UCSD-AML1 (cell line): ENCODE measurements at regions not wholly inside any gene's neighbourhood (a gene's known extent, or its start where the extent isn't known, plus 50 kb on each side); places are given as distances from the start of the nearest gene placed in this dataset.
"Not testable (repeated sequence)": the region's sequence is repeated elsewhere in the genome, so short reads cannot be mapped to it uniquely, and the experiment has no call there.

Experiments used
- DNase-seq: peaks from one replicate; lab custom pipeline; 2025; ENCODE audit not compliant: unreplicated experiment; lab: John Stamatoyannopoulos, UW

- no peak for DNase-seq
Measured at GRCh38 chr12:107826276-107826675, 51.8 kb downstream of the ASCL4 start.

GRCh38 chr12:107829271-107829670 is 54.8 kb downstream of the ASCL4 start:
- DNase-seq, result no peak

GRCh38 chr12:107832441-107832840 is 57.9 kb downstream of the ASCL4 start:
- no peak for DNase-seq

DNA sequence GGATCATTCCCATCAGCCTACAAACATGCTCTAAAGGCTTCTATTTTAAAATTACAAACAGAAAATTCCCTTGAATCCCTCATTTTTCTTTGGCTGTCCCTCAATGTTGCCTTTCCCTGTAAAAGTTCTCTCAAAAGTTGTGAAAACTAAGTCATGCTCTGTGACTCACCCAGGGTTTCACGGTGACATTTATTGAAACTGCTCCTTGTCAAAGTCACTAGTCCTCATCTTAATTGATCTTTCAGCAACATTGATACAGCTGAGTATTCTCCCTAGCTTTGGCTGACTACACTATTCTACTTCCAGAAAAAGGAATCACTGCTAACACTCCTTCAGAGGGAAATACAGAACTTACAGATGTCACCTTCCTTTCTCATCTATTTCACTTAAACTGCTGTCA is 65.7 kb downstream of the ASCL4 start:
- no peak for DNase-seq

DNA sequence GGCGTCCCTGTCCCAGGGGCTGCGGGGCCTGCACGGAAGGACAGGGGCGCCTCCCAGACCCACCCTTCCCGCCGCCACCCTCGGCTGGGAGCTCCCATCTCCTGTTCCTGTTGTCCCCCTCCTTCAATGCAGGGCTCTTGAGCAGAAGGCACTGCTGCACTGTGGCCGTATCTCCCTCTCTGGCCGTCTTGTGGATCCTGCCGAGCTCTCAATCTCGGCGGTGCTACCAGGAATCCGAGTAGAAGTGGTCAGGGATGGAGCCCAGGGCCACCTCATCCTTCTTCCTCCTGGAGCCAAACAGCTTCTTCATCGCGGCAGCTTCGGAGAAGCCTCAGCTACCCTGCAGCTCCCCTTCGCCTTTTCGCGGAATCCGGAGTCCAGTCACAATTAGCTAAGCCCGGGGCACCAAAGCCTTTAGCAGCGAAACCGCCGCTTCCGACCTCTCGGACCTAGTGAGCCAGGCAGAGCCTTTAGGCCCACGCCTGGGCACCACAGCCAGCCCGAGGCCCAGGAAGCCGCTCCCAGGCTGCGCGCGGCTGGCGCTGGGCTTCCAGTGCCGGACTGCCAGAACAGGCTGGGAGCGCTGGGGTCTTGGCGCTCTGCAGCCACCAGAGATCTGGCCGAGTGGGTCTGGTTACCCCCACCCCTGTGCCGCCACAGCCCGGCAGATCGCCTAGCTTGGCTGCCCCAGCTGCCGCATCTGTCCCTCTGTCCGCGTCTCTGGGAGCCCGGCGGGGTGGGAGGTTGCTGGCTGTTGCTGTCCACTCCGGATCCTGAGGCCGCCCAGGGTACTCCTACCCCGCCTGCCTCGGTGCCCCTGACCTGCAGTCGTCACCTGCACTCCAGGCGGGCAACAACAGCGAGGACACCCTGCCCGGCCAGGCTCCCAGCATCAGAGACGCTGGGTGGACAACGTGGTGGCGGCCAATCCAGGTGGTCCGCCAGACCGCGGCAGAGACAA is 69.1 kb downstream of the ASCL4 start:
- DNase-seq, result no peak

DNA sequence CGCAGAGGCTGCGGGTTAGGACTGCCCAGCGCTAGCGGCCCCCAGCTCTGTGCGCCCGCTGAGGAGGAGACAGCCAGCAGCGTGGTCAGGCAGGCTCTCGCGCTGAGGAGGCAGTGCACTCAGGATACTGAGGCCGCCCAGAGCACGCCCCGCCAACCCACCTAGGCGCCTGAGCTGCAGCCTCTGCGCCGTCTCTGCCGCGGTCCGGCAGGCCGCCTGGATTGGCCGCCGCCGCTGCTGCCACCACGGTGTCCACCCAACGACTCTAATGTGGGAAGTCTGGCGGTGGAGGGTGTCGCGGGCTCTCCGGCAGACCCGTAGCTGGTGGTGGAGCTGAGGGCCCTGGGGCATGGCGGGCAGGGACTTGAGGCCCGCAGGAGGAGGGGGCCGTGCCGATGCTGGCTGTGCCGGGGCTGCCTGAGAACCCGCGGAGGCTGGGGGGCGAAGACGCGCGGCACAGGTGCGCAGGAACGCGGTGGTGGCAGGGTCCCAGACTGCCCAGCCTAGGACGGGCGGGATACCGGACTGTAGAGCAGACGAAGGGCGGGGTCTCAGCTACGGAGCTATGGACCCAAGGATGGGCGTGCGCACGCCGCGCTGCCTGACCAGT is 69.9 kb downstream of the ASCL4 start:
- no peak for DNase-seq

GRCh38 chr12:107845226-107845979 is 70.9 kb downstream of the ASCL4 start:
- no peak for DNase-seq

- no peak for DNase-seq
Measured at GRCh38 chr12:107845980-107846659, 71.6 kb downstream of the ASCL4 start.

GRCh38 chr12:107847430-107847829 is 72.9 kb downstream of the ASCL4 start:
- DNase-seq, result no peak

- DNase-seq, result peak; percentile 43
Measured at GRCh38 chr12:107847830-107848229, 73.3 kb downstream of the ASCL4 start.

DNA sequence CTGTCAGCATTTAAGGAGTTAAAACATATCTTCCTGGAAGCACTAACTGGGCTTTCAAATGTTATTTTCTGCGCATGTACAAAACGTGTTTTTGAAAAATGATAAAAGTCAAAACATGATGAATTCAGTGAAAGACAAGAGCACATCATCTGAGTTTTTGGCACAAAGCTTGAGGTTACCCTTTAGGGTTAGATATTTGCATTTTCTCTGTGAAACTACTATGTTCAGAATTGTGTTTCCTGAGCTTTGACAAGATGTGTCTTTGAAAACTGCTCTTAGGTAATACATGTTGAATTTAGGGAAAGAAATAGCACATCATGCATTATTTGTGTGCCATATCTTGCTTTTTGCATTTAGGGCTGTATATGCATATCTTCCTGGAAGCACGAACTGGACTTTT is 79.0 kb downstream of the ASCL4 start:
- no peak for DNase-seq

DNA sequence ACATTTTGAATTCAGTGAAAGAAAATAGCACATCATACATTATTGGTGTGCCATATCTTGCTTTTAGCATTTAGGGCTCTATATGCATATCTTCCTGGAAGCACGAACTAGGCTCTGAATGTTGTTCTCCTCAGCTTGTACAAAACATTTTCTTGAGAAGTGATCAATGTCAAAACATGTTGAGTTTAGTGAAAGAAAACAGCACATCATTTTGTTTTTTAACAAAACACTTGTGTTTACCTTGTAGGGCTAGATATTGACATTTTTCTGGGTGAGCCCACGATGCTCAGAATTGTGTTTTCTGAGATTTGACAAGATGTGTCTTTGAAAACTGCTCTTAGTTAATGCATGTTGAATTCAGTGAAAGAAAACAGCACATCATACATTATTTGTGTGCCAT is 81.0 kb downstream of the ASCL4 start:
- no peak for DNase-seq

- DNase-seq, result no peak
Measured at GRCh38 chr12:107856096-107856495, 81.6 kb downstream of the ASCL4 start.

DNA sequence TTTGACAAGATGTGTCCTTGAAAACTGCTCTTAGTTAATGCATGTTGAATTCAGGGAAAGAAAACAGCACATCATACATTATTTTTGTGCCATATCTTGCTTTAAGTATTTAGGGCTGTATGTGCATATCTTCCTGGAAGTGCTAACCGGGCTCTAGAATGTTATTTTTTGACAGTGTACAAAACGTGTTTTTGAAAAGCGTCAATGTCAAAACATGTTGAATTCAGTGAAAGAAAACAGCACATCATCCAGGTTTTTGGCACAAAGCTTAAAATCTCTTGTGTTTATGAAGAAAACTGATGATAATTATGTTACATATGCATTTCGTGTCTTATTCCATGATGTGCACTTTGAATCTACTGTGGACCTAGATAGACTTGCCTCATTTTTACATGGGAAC is 82.7 kb downstream of the ASCL4 start:
- DNase-seq, result no peak

GRCh38 chr12:107859367-107859766 is 84.9 kb downstream of the ASCL4 start:
- DNase-seq, result no peak

DNA sequence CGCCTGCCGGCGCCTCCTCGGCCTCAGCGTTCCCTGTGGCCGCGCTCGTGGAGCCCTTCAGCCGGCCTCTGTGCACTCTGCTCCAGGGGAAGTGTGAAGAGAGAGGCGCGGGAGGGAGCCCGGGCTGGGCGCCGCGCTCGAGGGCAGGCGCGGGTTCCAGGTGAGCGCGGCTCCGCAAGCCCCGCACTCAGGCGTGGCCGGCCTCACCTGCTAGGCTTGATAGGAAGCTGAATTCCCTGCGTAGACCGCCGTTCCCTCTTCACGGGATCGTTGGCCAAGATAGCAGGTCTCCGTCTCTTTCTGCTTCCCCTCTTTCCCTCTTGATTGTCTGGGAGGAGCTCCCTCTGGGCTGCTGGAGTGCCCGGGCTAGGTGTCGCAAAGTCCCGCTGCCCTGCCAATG is 89.7 kb downstream of the ASCL4 start:
- no peak for DNase-seq

DNA sequence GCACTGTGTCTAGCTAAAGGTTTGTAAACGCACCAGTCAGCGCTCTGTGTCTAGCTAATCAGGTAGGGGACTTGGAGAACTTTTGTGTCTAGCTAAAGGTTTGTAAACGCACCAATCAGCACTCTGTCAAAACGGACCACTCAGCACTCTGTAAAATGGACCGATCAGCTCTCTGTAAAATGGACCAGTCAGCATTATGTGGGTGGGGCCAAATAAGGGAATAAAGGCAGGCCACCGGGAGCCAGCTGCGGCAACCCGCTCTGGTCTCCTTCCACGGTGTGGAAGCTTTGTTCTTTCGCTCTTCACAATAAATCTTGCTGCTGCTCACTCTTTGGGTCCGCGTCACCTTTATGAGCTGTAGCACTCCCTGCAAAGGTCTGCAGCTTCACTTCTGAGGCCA is 90.2 kb downstream of the ASCL4 start:
- DNase-seq, result not testable (repeated sequence)

DNA sequence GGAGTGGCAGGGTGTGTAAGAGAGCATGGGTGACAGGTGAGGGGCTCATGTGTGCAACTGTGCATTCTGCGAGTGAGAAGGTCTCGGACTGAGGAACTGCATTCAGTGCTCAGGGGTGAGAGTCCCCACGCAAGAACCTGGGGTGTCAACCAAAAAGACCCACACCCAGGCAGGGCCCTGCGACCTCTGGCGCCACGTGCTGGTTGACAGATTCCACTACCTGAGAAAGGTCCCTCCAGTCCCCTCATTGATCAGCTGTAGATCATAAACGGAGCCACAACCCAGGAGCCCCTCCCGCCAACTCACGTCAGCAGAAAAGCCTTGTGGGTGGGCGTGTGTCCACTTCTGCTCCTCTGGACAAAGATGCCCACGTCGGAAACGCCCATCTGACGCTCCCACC is 98.7 kb downstream of the ASCL4 start:
- no peak for DNase-seq

DNA sequence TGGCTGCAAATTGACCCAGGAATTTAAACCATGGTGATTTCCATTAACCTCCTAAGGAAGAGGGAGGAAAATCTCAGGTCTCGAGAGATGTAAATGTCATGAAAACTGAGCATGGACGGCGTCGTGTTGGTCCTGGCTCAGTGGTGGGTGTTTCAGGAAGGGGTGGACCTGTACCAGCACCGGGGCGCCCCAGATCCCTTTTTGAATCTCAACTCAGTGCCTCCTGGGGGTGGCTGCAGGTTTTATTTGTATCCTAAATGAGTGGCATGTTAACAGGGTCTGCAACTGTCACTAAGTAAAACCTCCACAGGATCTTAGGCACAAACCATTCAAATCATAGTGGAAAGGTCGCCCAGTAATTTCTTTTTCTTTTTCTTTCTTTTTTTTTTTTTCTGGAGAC is 101.3 kb downstream of the ASCL4 start:
- no peak for DNase-seq

DNA sequence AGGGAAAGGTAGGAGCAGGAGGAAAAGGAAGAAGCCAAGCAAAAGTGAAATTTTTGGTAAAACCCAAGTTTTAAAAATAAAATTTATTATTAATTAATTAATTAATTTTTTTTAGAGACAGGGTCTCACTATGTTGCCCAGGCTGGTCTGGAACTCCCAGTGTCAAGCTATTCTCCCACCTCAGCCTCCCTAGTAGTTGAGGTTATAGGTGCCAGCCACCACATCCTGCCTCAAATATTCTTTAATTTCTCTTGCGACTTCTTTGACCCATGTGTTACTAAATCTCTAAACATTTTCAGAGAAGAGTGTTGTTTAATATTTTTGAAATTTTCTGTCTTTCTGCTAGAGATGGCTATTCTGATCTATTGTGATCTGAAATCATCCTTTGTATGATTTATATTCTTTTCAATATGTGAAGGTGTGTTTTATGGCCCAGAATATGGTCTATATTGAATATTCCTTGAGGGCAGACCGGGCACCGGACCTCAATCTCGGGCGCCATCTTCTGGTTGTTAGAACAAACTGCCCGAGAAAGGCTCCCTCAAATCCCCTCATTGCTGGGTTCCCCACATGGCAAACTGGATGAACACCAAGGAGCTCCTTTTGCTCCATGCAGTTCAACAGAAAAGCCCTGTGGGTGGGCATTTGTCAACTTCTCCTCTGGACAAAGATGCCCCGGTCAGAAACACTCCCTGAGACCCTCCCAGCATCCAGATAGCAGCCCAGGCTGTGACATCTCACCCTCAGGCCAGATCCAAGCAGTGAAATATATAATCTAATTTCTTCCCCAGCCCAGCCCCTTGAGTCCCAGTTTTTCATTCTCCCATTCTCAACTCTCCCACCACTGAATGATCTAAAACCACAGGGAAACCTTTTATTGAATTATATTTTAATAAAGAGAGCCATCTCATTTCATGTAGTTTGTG is 110.5 kb downstream of the ASCL4 start:
- peak; percentile 60 for DNase-seq
